ENCODE measurements at regions not wholly inside any gene's neighbourhood (a gene's known extent, or its start where the extent isn't known, plus 50 kb on each side); places are given as distances from the start of the nearest gene placed in this dataset.

DNA sequence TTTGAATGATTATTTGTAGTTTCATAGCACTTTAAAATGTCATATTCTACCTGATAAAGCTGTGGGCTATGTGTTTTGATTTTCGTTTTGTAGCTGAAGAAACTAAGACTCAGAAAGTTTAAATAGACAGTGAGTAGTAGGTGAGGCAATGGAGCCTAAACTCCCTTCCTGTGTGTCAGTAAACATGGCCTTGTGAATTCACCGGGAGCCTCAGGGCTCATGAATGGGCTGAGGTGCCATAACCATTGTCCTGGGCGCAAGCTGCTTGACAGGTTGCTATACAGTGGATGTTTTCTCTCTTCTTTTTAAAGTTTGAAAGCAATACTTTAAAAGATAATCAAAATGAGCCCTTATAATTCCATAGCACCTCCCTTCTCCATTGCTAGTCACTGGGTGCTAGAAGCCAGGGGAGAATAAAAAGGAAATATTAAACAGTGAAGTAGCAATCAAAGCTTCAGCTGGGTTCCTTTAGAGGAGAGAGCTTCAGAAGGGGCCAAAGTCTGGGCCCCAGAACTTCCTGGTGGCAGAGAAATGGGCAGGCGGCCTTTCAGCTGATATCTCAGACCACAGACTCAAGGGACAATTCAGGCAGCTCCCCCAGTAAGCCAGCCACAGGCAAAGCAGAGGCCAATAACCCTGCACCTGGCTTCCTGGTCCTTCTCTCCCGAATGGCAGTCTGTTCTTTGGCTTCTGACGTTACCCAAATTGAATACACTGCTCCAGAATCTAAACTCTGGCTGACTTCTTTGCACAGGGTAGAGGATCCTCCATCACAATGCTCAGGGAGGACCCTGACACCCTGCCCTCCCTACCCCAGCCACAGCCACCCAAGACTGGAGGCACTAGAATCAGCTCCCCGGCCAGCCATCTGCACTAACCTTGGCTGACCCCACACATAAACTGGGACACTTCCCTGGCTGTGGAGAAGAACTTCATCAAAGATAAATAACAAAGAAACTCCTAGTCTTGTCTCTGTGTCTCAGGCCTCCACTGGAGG is 51.8 kb upstream of the NPAS2 start:
- TF ChIP-seq POLR2A (IDR thresholded peaks at IDR 0.05) = no peak
- TF ChIP-seq, protein P1, sequence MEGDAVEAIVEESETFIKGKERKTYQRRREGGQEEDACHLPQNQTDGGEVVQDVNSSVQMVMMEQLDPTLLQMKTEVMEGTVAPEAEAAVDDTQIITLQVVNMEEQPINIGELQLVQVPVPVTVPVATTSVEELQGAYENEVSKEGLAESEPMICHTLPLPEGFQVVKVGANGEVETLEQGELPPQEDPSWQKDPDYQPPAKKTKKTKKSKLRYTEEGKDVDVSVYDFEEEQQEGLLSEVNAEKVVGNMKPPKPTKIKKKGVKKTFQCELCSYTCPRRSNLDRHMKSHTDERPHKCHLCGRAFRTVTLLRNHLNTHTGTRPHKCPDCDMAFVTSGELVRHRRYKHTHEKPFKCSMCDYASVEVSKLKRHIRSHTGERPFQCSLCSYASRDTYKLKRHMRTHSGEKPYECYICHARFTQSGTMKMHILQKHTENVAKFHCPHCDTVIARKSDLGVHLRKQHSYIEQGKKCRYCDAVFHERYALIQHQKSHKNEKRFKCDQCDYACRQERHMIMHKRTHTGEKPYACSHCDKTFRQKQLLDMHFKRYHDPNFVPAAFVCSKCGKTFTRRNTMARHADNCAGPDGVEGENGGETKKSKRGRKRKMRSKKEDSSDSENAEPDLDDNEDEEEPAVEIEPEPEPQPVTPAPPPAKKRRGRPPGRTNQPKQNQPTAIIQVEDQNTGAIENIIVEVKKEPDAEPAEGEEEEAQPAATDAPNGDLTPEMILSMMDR (IDR thresholded peaks at IDR 0.05) = no peak
